H1 (cell line): ENCODE measurements at regions not wholly inside any gene's neighbourhood (a gene's known extent, or its start where the extent isn't known, plus 50 kb on each side); places are given as distances from the start of the nearest gene placed in this dataset.

Experiments
- CEBPB ChIP-seq: IDR thresholded peaks from 2 replicates; pipeline ENCODE4 v1.6.1; 2012; ENCODE audit warnings: low read depth, low read length
- CHD2 ChIP-seq: IDR thresholded peaks from 2 replicates; pipeline ENCODE4 v1.6.1; 2012; ENCODE audit warnings: low read length, improper control_type of control experiment
- CREB1 ChIP-seq: IDR thresholded peaks from 2 replicates; pipeline ENCODE4 v1.6.1; 2012; ENCODE audit warnings: inconsistent platforms
- EP300 ChIP-seq, 2 experiments: IDR thresholded peaks; 1 replicate in 1 of 2; 2 replicates in 1 of 2; pipeline ENCODE4 v1.6.1; 2011 to 2012; ENCODE audit warnings: low read depth in 2 of 2, low read length in 2 of 2, mild to moderate bottlenecking in 2 of 2, borderline replicate concordance in 1 of 2, inconsistent platforms in 1 of 2, moderate library complexity in 1 of 2
- JUN ChIP-seq: IDR thresholded peaks from 2 replicates; pipeline ENCODE4 v1.6.1; 2011; ENCODE audit warnings: low read depth, mild to moderate bottlenecking, improper control_type of control experiment, low read length
- NANOG ChIP-seq: IDR thresholded peaks from 2 replicates; pipeline ENCODE4 v1.6.1; 2011; ENCODE audit warnings: low read length, low read depth, mild to moderate bottlenecking, inconsistent platforms; ENCODE audit not compliant: insufficient read depth, poor library complexity, severe bottlenecking
- POLR2A ChIP-seq, 2 experiments: IDR thresholded peaks; 1 replicate in 1 of 2; 2 replicates in 1 of 2; pipeline ENCODE4 v1.6.1; 2011; ENCODE audit warnings: low read depth in 2 of 2, low read length in 2 of 2, mild to moderate bottlenecking in 2 of 2; ENCODE audit errors: control extremely low read depth in 1 of 2
- SUZ12 ChIP-seq: fragments of 200-600 bp; sonication (generic); IDR thresholded peaks from 2 replicates; pipeline ENCODE4 v1.6.1; 2012; ENCODE audit warnings: mild to moderate bottlenecking, inconsistent platforms, low read length, moderate library complexity, mixed read lengths
- TF ChIP-seq, protein P1 (sequence below), 3 experiments: IDR thresholded peaks; 1 replicate in 2 of 3; 2 replicates in 1 of 3; pipeline versions ENCODE4 v1.5.1 to v1.6.1; 2011; ENCODE audit warnings: low read length in 3 of 3, mild to moderate bottlenecking in 3 of 3, inconsistent platforms in 2 of 3, low read depth in 1 of 3, moderate library complexity in 1 of 3; ENCODE audit not compliant: insufficient read depth in 1 of 3; ENCODE audit errors: control extremely low read depth in 1 of 3

DNA sequence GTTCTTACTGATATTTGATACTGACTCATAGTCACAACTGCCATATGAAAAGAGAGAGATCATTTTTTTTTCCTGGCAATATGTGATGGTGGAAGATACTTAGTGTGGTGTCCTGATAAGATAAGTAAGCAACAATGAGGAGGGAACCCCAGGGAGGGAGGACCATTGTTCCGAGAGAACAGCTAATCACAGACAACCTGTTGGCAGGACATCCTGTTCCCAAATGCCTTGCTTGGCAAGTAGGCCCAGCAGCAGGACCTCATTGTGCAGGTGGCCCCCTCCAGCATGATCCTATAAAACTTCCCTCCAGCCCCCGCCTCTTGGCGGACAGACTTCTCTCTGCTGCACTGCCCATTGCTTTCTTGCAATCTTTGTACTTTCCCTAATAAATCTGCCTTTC, 329.4 kb upstream of the CHRM3 start:
- TF ChIP-seq NANOG (no peak), EP300 (IDR thresholded peaks at IDR 0.05; ENCODE audit: borderline replicate concordance in 1 of 2, low read depth in 2 of 2, low read length in 2 of 2) (no peak), CEBPB (no peak), JUN (no peak), POLR2A (IDR thresholded peaks at IDR 0.05; ENCODE audit: control extremely low read depth in 1 of 2, low read depth in 2 of 2, low read length in 2 of 2) (no peak), CHD2 (no peak), SUZ12 (no peak), CREB1 (no peak)
- TF ChIP-seq, protein P1, sequence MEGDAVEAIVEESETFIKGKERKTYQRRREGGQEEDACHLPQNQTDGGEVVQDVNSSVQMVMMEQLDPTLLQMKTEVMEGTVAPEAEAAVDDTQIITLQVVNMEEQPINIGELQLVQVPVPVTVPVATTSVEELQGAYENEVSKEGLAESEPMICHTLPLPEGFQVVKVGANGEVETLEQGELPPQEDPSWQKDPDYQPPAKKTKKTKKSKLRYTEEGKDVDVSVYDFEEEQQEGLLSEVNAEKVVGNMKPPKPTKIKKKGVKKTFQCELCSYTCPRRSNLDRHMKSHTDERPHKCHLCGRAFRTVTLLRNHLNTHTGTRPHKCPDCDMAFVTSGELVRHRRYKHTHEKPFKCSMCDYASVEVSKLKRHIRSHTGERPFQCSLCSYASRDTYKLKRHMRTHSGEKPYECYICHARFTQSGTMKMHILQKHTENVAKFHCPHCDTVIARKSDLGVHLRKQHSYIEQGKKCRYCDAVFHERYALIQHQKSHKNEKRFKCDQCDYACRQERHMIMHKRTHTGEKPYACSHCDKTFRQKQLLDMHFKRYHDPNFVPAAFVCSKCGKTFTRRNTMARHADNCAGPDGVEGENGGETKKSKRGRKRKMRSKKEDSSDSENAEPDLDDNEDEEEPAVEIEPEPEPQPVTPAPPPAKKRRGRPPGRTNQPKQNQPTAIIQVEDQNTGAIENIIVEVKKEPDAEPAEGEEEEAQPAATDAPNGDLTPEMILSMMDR (IDR thresholded peaks at IDR 0.05; ENCODE audit: control extremely low read depth in 1 of 3, insufficient read depth in 1 of 3, low read depth in 1 of 3, low read length in 3 of 3) = no peak
